CD8-positive, alpha-beta memory T cell (primary cell): ENCODE measurements at regions not wholly inside any gene's neighbourhood (a gene's known extent, or its start where the extent isn't known, plus 50 kb on each side); places are given as distances from the start of the nearest gene placed in this dataset.
"Not testable (repeated sequence)": the region's sequence is repeated elsewhere in the genome, so short reads cannot be mapped to it uniquely, and the experiment has no call there.

Experiments used
- CTCF ChIA-PET: fragments of 350-600 bp; sonication (Branson Sonifier 250); formaldehyde crosslinking; loops from one replicate; lab custom pipeline; 2021; ENCODE audit warnings: antibody characterized with exemption; lab: Charles Lee
- POLR2A ChIA-PET: fragments of 350-600 bp; sonication (Branson Sonifier 250); formaldehyde crosslinking; loops from one replicate; lab custom pipeline; 2021; ENCODE audit warnings: antibody characterized with exemption; lab: Charles Lee
- DNase-seq, 5 donors: peaks; one replicate each; pipeline versions ENCODE4 v3.0.0 to v3.0.0-alpha.2; 2020 to 2022; ENCODE audit warnings: mixed read lengths in 1 of 5
- H3K27ac ChIP-seq: one replicate; pipeline ENCODE4 v1.7.0; 2013; ENCODE audit warnings: low read depth, mild to moderate bottlenecking, low read length, moderate library complexity
- H3K27me3 ChIP-seq: 2 replicates; pipeline ENCODE4 v1.7.0; 2013; ENCODE audit warnings: low read length, mild to moderate bottlenecking; ENCODE audit not compliant: insufficient read depth, poor library complexity, severe bottlenecking
- H3K36me3 ChIP-seq: 2 replicates; pipeline ENCODE4 v1.7.0; 2013; ENCODE audit warnings: mild to moderate bottlenecking, low read length, moderate library complexity; ENCODE audit not compliant: insufficient read depth
- H3K4me1 ChIP-seq: 2 replicates; pipeline ENCODE4 v1.7.0; 2013; ENCODE audit warnings: mild to moderate bottlenecking, low read length, moderate library complexity; ENCODE audit not compliant: insufficient read depth
- H3K4me3 ChIP-seq: 2 replicates; pipeline ENCODE4 v1.7.0; 2013; ENCODE audit warnings: mild to moderate bottlenecking, low read length
- H3K9me3 ChIP-seq: 2 replicates; pipeline ENCODE4 v1.7.0; 2013; ENCODE audit warnings: mild to moderate bottlenecking, low read length
- H3K27ac Mint-ChIP-seq, 8 donors: one replicate each; pipeline ENCODE4 v1.8.0; 2020 to 2021; ENCODE audit warnings: mixed read lengths in 8 of 8, mild to moderate bottlenecking in 6 of 8, inconsistent platforms in 3 of 8, moderate library complexity in 3 of 8
- H3K27me3 Mint-ChIP-seq, 2 donors: one replicate each; pipeline ENCODE4 v1.8.0; 2020 to 2021; ENCODE audit warnings: mixed read lengths in 2 of 2, mild to moderate bottlenecking in 1 of 2, moderate library complexity in 1 of 2
- H3K36me3 Mint-ChIP-seq, 3 donors: one replicate each; pipeline ENCODE4 v1.8.0; 2020 to 2021; ENCODE audit warnings: mixed read lengths in 3 of 3, inconsistent platforms in 1 of 3, mild to moderate bottlenecking in 1 of 3
- H3K4me1 Mint-ChIP-seq, 3 donors: one replicate each; pipeline ENCODE4 v1.8.0; 2020 to 2021; ENCODE audit warnings: mixed read lengths in 3 of 3, inconsistent platforms in 1 of 3, mild to moderate bottlenecking in 1 of 3
- H3K4me3 Mint-ChIP-seq, 7 donors: one replicate each; pipeline ENCODE4 v1.8.0; 2020 to 2021; ENCODE audit warnings: mixed read lengths in 7 of 7, mild to moderate bottlenecking in 6 of 7, moderate library complexity in 4 of 7, inconsistent platforms in 2 of 7
- H3K9me3 Mint-ChIP-seq, 5 donors: one replicate each; pipeline ENCODE4 v1.8.0; 2020 to 2022; ENCODE audit warnings: mixed read lengths in 5 of 5, mild to moderate bottlenecking in 3 of 5, moderate library complexity in 2 of 5, inconsistent platforms in 1 of 5

GRCh38 chr3:115204475-115204874, 57.4 kb upstream of the ZBTB20 start:
- H3K9me3 Mint-ChIP-seq, result no peaks in the 10 kb centered on the region
- POLR2A ChIA-PET, result no interaction called here
- peaks cover 0 to 4% (median 0%) of the 10 kb centered on the region in 3 donors for H3K36me3 Mint-ChIP-seq
- Histone ChIP-seq H3K4me1 (no peaks in the 10 kb centered on the region), H3K9me3 (no peaks in the 10 kb centered on the region), H3K27me3 (no peaks in the 10 kb centered on the region), H3K27ac (no peak overlapping the region), H3K4me3 (no peak overlapping the region), H3K36me3 (no peaks in the 10 kb centered on the region)
- no peak overlapping the region for H3K27ac Mint-ChIP-seq
- no peaks in the 10 kb centered on the region for H3K27me3 Mint-ChIP-seq
- CTCF ChIA-PET, result no interaction called here
- H3K4me1 Mint-ChIP-seq, result no peaks in the 10 kb centered on the region
- no peak overlapping the region for H3K4me3 Mint-ChIP-seq
- DNase-seq, result no peak

- Histone ChIP-seq H3K4me1 (no peaks in the 10 kb centered on the region), H3K4me3 (no peak overlapping the region), H3K9me3 (no peaks in the 10 kb centered on the region), H3K27me3 (no peaks in the 10 kb centered on the region), H3K36me3 (no peaks in the 10 kb centered on the region), H3K27ac (no peak overlapping the region)
- ChIA-PET CTCF (no interaction called here), POLR2A (no interaction called here)
- H3K36me3 Mint-ChIP-seq, result peaks cover 0 to 3% (median 0%) of the 10 kb centered on the region in 3 donors
- H3K27ac Mint-ChIP-seq, result no peak overlapping the region
- H3K9me3 Mint-ChIP-seq, result no peaks in the 10 kb centered on the region
- no peak overlapping the region for H3K4me3 Mint-ChIP-seq
- no peaks in the 10 kb centered on the region for H3K27me3 Mint-ChIP-seq
- no peaks in the 10 kb centered on the region for H3K4me1 Mint-ChIP-seq
- no peak for DNase-seq
These were observed 61.1 kb upstream of the ZBTB20 start for GRCh38 chr3:115208066-115208750.

GRCh38 chr3:115211810-115212492, 64.9 kb upstream of the ZBTB20 start:
- Mint-ChIP-seq H3K27ac (no peak overlapping the region), H3K27me3 (no peaks in the 10 kb centered on the region), H3K9me3 (no peaks in the 10 kb centered on the region), H3K4me3 (no peak overlapping the region), H3K4me1 (no peaks in the 10 kb centered on the region), H3K36me3 (peaks cover 0 to 5% (median 0%) of the 10 kb centered on the region in 3 donors)
- H3K27me3 ChIP-seq, result no peaks in the 10 kb centered on the region
- POLR2A ChIA-PET, result no interaction called here
- no peak overlapping the region for H3K27ac ChIP-seq
- no peaks in the 10 kb centered on the region for H3K9me3 ChIP-seq
- H3K4me1 ChIP-seq, result no peaks in the 10 kb centered on the region
- no peaks in the 10 kb centered on the region for H3K36me3 ChIP-seq
- H3K4me3 ChIP-seq, result no peak overlapping the region
- no peak for DNase-seq
- CTCF ChIA-PET, result no interaction called here

GRCh38 chr3:115212615-115213014, 65.5 kb upstream of the ZBTB20 start:
- H3K9me3 Mint-ChIP-seq, result no peaks in the 10 kb centered on the region
- no peak overlapping the region for H3K27ac Mint-ChIP-seq
- POLR2A ChIA-PET, result no interaction called here
- no peak overlapping the region for H3K4me3 ChIP-seq
- no peaks in the 10 kb centered on the region for H3K9me3 ChIP-seq
- DNase-seq, result no peak
- CTCF ChIA-PET, result no interaction called here
- H3K27ac ChIP-seq, result no peak overlapping the region
- no peak overlapping the region for H3K4me3 Mint-ChIP-seq
- H3K36me3 ChIP-seq, result no peaks in the 10 kb centered on the region
- no peaks in the 10 kb centered on the region for H3K4me1 ChIP-seq
- H3K36me3 Mint-ChIP-seq, result peaks cover 0 to 5% (median 0%) of the 10 kb centered on the region in 3 donors
- H3K27me3 Mint-ChIP-seq, result peaks cover 0 to 1% of the 10 kb centered on the region in 2 donors
- no peaks in the 10 kb centered on the region for H3K27me3 ChIP-seq
- H3K4me1 Mint-ChIP-seq, result no peaks in the 10 kb centered on the region

GRCh38 chr3:115213052-115213451, 66.0 kb upstream of the ZBTB20 start:
- H3K4me3 ChIP-seq, H3K27ac ChIP-seq, H3K4me1 ChIP-seq, H3K27me3 ChIP-seq, DNase-seq, H3K4me3 Mint-ChIP-seq, H3K9me3 ChIP-seq, H3K27me3 Mint-ChIP-seq, H3K27ac Mint-ChIP-seq, H3K9me3 Mint-ChIP-seq, POLR2A ChIA-PET, CTCF ChIA-PET, H3K36me3 ChIP-seq, H3K36me3 Mint-ChIP-seq, H3K4me1 Mint-ChIP-seq: not testable (repeated sequence)

- Histone ChIP-seq H3K27ac (no peak overlapping the region), H3K9me3 (no peaks in the 10 kb centered on the region), H3K4me3 (no peak overlapping the region), H3K27me3 (no peaks in the 10 kb centered on the region), H3K4me1 (no peaks in the 10 kb centered on the region), H3K36me3 (no peaks in the 10 kb centered on the region)
- Mint-ChIP-seq H3K27me3 (peaks cover 0 to 11% of the 10 kb centered on the region in 2 donors), H3K9me3 (no peaks in the 10 kb centered on the region), H3K4me1 (no peaks in the 10 kb centered on the region), H3K36me3 (peaks cover 0 to 2% (median 0%) of the 10 kb centered on the region in 3 donors), H3K4me3 (no peak overlapping the region), H3K27ac (no peak overlapping the region)
- ChIA-PET POLR2A (no interaction called here), CTCF (interaction anchor here (1.1 to 1.6 kb wide), 2 partner anchors 474 to 567 kb away, joined by 3 to 4 read pairs; no protein-coding TSS in a partner anchor)
- DNase-seq, result no peak
These were observed 70.2 kb upstream of the ZBTB20 start for GRCh38 chr3:115217292-115217677.

- CTCF ChIA-PET, result interaction anchor here (0.8 to 1.6 kb wide), 3 partner anchors 473 to 566 kb away, joined by 3 to 4 read pairs (median 3); no protein-coding TSS in a partner anchor
- H3K9me3 Mint-ChIP-seq, result no peaks in the 10 kb centered on the region
- H3K36me3 Mint-ChIP-seq, result peaks cover 0 to 2% (median 0%) of the 10 kb centered on the region in 3 donors
- Histone ChIP-seq H3K4me3 (no peak overlapping the region), H3K27ac (no peak overlapping the region), H3K27me3 (no peaks in the 10 kb centered on the region), H3K36me3 (no peaks in the 10 kb centered on the region), H3K9me3 (no peaks in the 10 kb centered on the region), H3K4me1 (no peaks in the 10 kb centered on the region)
- peak in 1 of 5 donors; percentile 19 for DNase-seq
- H3K27me3 Mint-ChIP-seq, result peaks cover 0 to 11% of the 10 kb centered on the region in 2 donors
- no peaks in the 10 kb centered on the region for H3K4me1 Mint-ChIP-seq
- no peak overlapping the region for H3K27ac Mint-ChIP-seq
- POLR2A ChIA-PET, result no interaction called here
- H3K4me3 Mint-ChIP-seq, result no peak overlapping the region
These were observed 70.8 kb upstream of the ZBTB20 start for GRCh38 chr3:115217678-115218451.

GRCh38 chr3:115218859-115219258, 71.8 kb upstream of the ZBTB20 start:
- no peaks in the 10 kb centered on the region for H3K36me3 ChIP-seq
- peaks cover 0 to 2% (median 0%) of the 10 kb centered on the region in 3 donors for H3K36me3 Mint-ChIP-seq
- CTCF ChIA-PET, result interaction anchor here (1.6 kb wide), 1 partner anchor 472 kb away, joined by 4 read pairs; no protein-coding TSS in a partner anchor
- H3K4me3 ChIP-seq, result no peak overlapping the region
- H3K4me1 Mint-ChIP-seq, result no peaks in the 10 kb centered on the region
- H3K4me1 ChIP-seq, result no peaks in the 10 kb centered on the region
- H3K9me3 Mint-ChIP-seq, result no peaks in the 10 kb centered on the region
- no peak overlapping the region for H3K4me3 Mint-ChIP-seq
- POLR2A ChIA-PET, result no interaction called here
- no peaks in the 10 kb centered on the region for H3K27me3 ChIP-seq
- H3K9me3 ChIP-seq, result no peaks in the 10 kb centered on the region
- no peak for DNase-seq
- peaks cover 0 to 11% of the 10 kb centered on the region in 2 donors for H3K27me3 Mint-ChIP-seq
- H3K27ac Mint-ChIP-seq, result no peak overlapping the region
- no peak overlapping the region for H3K27ac ChIP-seq
